Panc1 (cell line): ENCODE measurements at regions not wholly inside any gene's neighbourhood (a gene's known extent, or its start where the extent isn't known, plus 50 kb on each side); places are given as distances from the start of the nearest gene placed in this dataset.

ENCODE experiments used
- POLR2AphosphoS5 ChIP-seq: IDR thresholded peaks from 2 replicates; pipeline ENCODE4 v1.6.1; 2012; ENCODE audit warnings: mild to moderate bottlenecking, low read depth, low read length, moderate library complexity
- TCF7L2 ChIP-seq: IDR thresholded peaks from 2 replicates; pipeline ENCODE4 v1.6.1; 2011; ENCODE audit warnings: mild to moderate bottlenecking, low read depth, low read length, inconsistent platforms
- TF ChIP-seq, protein P1 (sequence below): fragments of 450-650 bp; IDR thresholded peaks from 2 replicates; pipeline ENCODE4 v1.5.1; 2017; ENCODE audit warnings: mild to moderate bottlenecking
- TF ChIP-seq, protein P2 (sequence below), 2 experiments: IDR thresholded peaks; 2 replicates each; pipeline ENCODE4 v1.6.1; 2011 to 2012; ENCODE audit warnings: low read depth in 2 of 2, control low read depth in 1 of 2, low read length in 1 of 2, mild to moderate bottlenecking in 1 of 2, moderate library complexity in 1 of 2; ENCODE audit not compliant: insufficient read depth in 1 of 2

DNA sequence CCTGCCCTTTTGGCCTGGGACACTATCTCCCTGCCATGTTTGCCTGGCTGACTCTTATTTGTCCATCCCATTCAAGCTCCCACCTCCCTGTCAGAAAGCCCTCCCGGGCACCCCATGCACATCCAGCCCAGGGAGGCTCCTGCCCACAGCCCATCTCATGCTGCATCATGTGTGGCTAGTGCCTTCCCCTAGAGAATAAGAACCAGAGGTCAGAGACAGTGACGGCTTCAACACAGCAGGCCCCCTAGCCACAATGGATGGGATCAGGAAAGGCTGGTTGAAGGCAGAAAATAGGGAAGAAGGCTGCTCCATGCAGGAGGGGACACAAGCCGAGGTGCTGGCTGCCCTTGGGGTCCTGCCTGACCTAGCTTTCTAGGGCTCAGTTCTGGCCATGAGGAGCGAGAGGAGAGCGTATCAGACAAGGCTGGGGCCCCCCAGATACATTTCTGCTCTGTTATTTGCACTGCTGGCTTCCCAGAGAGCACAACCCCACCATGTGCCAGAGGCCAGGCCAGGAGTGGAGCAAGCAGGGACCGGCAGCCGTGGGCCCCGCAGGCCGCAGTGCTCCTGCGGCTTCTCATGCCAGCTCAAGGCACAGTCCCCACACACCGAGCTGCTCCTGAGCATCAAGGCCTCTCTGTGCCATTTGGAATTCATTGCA, 161.1 kb upstream of the ZMIZ1 start:
- TF ChIP-seq, protein P1, sequence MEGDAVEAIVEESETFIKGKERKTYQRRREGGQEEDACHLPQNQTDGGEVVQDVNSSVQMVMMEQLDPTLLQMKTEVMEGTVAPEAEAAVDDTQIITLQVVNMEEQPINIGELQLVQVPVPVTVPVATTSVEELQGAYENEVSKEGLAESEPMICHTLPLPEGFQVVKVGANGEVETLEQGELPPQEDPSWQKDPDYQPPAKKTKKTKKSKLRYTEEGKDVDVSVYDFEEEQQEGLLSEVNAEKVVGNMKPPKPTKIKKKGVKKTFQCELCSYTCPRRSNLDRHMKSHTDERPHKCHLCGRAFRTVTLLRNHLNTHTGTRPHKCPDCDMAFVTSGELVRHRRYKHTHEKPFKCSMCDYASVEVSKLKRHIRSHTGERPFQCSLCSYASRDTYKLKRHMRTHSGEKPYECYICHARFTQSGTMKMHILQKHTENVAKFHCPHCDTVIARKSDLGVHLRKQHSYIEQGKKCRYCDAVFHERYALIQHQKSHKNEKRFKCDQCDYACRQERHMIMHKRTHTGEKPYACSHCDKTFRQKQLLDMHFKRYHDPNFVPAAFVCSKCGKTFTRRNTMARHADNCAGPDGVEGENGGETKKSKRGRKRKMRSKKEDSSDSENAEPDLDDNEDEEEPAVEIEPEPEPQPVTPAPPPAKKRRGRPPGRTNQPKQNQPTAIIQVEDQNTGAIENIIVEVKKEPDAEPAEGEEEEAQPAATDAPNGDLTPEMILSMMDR: no peak
- TF ChIP-seq, protein P2, sequence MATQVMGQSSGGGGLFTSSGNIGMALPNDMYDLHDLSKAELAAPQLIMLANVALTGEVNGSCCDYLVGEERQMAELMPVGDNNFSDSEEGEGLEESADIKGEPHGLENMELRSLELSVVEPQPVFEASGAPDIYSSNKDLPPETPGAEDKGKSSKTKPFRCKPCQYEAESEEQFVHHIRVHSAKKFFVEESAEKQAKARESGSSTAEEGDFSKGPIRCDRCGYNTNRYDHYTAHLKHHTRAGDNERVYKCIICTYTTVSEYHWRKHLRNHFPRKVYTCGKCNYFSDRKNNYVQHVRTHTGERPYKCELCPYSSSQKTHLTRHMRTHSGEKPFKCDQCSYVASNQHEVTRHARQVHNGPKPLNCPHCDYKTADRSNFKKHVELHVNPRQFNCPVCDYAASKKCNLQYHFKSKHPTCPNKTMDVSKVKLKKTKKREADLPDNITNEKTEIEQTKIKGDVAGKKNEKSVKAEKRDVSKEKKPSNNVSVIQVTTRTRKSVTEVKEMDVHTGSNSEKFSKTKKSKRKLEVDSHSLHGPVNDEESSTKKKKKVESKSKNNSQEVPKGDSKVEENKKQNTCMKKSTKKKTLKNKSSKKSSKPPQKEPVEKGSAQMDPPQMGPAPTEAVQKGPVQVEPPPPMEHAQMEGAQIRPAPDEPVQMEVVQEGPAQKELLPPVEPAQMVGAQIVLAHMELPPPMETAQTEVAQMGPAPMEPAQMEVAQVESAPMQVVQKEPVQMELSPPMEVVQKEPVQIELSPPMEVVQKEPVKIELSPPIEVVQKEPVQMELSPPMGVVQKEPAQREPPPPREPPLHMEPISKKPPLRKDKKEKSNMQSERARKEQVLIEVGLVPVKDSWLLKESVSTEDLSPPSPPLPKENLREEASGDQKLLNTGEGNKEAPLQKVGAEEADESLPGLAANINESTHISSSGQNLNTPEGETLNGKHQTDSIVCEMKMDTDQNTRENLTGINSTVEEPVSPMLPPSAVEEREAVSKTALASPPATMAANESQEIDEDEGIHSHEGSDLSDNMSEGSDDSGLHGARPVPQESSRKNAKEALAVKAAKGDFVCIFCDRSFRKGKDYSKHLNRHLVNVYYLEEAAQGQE (IDR thresholded peaks at IDR 0.05; ENCODE audit: insufficient read depth in 1 of 2, low read depth in 2 of 2, low read length in 1 of 2): no peak
- no peak for TF ChIP-seq POLR2AphosphoS5
- TF ChIP-seq TCF7L2: no peak
